Renal cortical epithelial cell (primary cell): ENCODE measurements at regions not wholly inside any gene's neighbourhood (a gene's known extent, or its start where the extent isn't known, plus 50 kb on each side); places are given as distances from the start of the nearest gene placed in this dataset.
"Not testable (repeated sequence)": the region's sequence is repeated elsewhere in the genome, so short reads cannot be mapped to it uniquely, and the experiment has no call there.

Source experiments
- DNase-seq: peaks from one replicate; pipeline ENCODE4 v3.0.0-alpha.2; 2011; ENCODE audit warnings: low read depth

DNA sequence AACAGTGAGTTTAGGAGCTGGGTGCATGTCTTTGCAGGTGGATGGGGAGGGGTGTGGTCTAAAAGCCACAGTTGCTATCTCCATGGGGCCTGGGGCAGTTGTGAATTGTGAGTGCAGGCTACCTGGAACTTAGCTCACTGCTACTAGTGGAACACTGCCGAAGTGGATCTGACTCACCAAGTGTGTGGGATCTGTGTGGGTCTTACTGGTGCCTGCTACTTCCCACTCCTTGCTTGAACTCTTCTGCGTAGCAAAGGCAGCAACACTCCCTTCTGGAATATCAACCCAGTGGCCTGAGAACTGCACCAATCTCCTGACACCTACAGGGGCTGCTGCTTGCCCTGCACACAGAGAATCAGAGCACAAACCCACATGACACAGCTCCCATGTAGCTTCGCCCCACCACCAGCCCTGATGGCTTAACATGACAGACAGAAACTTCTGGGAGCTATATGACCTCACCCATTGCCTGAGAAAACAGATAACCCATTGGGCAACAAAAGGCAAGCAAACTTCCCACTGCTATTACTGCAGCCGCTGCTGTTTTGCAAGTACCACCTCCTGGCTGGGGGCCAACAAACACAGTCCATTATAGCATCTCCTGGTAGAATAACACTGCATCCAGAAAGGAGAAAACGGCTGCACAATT lies 455.1 kb upstream of the DDX18 start:
- peak; percentile 66 for DNase-seq

DNA sequence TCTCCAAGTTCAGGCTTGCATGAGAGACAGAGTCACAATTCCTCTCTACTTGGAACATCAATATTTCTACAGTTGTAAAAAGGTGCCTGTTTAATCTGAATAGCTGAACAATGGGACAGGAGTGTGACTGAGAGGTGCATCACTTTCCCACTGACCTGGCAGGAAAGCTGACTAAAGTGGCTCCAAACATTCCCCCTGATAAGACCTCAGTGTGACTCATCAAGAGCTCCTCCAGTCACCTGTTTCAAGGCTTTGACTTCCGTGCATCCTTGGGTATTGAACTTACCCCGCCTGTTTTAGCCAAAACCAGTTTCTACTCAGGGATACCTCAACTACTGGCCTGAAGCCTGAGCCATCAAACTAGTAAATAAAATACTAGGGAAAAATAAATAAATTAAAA lies 453.9 kb upstream of the DDX18 start:
- peak; percentile 33 for DNase-seq

DNA sequence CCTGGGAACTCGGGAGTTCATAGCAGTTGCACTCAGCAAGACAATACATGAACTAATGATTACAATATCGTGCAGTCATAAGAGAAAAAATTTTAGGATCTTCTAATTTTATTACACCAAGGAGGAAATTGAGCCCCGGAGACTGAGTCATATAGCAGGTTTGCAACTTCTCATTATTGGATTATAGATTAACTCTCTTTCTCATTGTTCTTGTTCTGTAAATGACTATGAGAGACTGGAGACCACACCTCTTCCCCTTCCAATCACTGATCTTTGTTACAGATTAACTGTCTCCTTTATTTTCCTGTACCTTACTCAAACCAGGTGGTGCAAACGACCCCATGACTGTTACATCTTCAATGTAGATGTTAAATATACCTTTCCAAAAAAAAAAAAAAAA lies 435.8 kb upstream of the DDX18 start:
- peak; percentile 98 for DNase-seq

DNA sequence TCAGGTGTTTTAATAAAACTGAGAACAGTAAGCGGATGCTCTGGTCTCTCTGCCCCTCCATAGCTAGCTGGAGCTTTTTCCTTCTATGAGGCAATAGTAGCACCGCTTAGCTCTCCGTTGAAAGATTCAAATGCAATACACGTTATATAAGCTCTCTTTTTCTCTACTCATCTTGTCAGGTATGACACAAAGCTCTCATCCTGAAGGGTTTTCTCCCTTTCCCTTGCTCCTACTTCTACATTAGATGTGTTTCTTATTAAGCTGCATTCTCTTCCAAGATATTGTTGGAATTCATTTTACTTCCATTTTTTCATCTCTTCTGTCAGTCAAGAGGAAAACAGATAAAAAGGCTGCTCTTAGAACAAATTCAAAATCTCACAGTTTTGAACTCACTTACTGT lies 434.6 kb upstream of the DDX18 start:
- DNase-seq = no peak

DNA sequence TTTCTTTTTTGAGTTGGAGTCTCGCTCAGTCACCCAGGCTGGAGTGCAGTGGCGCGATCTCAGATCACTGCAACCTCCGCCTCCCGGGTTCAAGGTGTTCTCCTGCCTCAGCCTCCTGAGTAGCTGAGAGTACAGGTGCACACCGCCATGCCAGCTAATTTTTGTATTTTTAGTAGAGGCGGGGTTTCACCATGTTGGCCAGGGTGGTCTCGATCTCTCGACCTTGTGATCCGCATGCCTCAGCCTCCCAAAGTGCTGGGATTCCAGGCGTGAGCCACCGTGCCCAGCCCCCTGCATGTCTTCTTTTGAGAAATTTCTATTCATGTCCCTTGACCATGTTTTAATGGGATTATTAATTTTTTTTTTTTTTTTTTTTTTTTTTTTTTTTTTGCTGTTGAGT lies 430.5 kb upstream of the DDX18 start:
- DNase-seq = not testable (repeated sequence)

DNA sequence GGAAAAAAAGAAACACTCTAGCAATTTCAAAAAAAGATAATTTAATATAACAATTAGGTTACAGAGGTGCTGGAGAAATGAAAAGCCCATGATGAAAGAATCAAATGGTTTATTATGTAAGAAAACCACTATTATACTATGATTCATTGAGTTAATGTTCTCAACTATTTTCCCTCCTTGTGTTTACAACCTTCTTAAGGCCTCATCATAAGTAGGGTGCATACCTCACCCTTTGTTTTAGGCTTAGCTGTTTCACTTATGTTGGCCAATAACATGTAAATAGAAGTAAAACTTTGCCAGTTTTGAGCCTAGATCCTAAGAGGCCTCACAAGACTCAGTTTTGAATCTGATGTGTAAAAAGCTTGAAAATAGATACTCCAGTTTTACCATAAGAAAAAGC lies 418.3 kb upstream of the DDX18 start:
- DNase-seq = peak; percentile 97

DNA sequence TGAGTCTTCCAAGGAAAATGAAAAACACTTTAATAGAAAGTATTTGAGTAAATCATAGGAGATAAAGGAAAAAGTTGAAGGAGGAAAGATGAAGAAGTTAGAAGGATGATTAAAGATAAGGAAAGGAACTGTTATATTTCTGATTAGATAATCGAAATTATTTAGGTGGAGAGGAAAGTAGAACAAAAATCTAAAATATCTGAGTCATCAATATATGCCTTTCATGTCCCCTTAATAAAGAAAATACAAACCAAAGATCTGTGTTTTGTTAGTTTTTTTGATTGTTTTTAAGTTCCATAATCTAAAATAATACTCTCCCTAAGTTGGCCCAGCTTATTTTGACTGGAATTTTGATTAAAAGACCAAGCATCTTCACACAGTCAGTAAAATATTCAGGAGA lies 412.9 kb upstream of the DDX18 start:
- no peak for DNase-seq

DNA sequence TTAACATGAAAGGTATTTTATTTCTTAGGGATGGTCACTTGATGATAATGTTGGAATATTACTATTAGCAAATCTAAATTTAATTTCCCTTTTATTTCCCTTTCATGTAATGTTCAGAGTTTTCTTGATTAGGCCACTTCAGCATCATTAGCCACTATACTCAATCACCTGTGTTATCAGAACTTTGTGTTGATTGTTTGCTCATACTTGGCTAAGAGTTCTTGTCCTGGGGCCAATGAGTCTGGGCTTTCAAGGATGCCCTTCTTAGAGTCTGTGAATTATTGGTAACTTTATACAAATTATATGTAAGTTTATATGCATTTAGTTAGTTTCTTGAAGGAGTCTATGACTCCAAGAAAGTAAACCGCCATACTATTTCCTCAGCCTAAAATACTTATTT lies 408.0 kb upstream of the DDX18 start:
- DNase-seq = no peak

DNA sequence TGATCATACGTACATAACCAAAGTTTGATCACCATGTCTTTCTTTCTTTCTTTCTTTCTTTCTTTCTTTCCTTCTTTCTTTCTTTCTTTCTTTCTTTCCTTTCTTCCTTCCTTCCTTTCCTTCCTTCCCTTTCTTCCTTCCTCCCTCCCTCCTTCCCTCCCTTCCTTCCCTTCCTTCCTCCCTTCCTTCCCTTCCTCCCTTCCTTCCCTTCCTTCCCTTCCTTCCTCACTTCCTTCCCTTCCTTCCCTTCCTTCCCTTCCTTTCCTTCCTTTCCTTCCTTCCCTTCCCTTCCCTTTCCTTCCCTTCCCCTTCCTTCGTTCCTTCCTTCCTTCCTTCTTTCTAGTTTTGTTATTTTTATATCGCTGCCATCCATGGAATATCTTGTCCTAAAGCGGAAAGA lies 406.7 kb upstream of the DDX18 start:
- no peak for DNase-seq

DNA sequence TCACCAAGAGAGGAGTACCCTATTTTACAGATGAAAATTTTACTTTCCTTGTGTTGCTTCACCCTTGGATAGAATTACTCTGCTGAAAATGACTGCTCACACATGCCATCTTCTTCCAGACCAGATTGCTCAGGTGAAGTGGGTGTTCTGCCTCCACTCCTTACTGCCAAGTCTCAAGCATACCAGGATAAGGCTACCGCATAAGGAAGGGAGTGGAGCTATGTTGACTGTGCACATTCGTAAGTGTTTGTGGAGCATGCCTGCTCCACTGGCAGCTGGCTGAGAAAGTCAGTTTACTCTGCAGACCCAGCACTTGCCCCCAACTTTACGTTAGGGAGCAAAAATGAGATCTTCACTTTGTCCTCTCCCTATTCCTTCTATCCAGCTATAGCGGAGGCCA lies 405.0 kb upstream of the DDX18 start:
- no peak for DNase-seq

DNA sequence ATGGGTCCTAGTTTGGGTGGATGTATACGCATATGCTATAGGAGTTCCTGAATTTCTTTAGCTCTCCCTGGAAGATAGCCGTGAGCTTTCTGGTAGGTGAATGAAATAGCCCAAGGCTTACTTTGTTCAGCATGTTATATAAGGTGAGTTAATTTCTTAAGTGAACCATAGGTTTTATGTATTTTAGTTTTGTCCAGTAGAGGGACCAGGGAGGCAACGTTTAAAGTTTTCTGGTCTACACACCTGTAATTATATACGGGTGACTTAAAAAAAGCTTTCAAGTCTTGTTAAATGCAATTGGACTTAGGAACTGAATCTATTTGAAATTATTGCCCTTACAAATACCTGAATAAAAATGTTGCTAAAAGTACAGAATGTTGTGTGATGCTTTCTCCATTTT lies 402.5 kb upstream of the DDX18 start:
- DNase-seq = peak; percentile 21

DNA sequence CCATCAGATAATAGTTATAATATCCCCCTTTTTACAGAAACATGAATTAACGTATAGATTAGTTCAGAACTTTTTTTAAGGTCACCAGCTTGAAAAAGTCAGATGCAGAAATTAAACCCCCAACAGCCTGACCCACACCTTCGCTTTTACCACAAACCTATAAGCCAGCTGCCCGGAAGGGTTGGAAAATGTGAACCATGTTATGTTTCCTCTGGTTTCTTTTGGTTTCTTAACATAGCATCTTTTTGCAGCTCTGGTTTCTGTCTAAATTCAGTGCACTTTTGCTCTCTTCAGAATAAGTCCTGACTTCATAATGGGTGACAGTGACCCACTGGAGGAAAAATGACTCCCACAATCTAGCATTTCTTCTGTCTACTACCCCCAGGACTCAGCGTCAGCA lies 381.7 kb upstream of the DDX18 start:
- DNase-seq = no peak

DNA sequence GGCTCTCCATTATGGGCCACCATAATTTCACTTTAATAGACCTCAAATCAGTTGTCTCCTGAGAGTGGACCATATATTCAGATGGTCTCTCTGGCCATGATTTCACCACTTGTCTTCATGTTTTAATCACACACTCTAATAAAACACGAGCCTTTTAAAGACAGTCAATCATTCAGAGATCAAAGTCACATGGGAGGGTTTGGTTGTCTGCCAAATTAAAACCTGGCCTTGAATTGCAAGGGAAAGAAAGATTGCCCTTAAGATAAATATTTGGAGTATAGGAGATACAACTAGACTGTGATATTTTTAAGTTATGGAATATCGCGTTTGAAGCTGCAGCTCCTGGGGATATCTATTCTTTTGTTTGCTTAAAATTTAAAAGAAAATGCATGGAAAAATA lies 377.8 kb upstream of the DDX18 start:
- no peak for DNase-seq

DNA sequence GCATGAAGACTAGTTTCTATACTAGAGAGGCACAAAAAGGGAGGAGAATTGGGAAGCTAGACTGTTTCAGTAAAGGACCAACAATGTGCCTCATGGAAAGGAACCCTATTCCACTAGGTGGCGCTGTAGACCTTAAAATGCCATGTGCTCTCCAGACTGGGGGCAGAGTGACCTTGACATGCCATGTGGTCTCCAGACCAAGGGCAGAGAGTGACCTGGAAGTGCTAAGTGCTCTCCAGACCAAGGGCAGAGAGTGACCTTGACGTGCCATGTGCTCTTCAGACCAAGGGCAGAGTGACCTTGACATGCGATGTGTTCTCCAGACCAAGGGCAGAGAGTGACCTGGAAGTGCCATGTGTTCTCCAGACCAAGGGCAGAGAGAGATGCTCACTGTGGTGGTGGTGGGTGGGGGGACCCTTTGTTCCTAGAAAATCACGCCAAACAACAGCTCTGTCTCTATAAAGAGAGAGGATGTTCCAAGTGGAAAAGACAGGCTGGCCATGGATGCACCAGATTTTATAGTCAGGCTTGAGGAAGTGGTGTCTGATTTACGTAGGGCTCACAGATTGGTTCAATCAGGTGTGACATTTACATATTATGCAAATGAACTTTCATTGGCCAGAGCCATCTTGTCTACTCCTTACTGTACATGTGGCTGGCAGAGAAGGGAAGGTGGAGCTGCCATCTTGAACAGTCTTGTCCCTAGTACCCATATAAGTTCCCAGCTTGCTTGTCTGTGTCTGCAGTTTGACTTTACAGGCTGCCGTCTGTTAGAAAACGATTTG lies 344.0 kb upstream of the DDX18 start:
- peak; percentile 2 for DNase-seq

DNA sequence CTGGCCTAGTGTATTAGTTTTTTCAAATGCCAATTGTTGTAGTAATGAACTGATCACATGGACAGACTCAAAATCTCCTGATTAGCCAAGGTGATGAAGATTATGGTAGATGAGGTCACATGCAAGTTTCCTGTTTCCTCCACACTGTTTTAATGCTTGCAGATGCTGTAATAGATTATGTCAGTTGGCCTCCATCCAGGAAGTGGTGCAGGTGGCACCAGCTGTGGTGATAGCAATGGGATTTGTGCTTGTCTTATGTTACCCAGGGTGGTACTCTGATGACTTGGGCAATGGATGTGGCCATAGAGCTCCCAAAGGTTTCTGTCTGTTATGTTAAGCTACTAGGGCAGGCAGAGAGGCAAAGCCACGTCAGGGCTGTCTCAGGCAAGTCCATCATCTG lies 332.9 kb upstream of the DDX18 start:
- DNase-seq = no peak

DNA sequence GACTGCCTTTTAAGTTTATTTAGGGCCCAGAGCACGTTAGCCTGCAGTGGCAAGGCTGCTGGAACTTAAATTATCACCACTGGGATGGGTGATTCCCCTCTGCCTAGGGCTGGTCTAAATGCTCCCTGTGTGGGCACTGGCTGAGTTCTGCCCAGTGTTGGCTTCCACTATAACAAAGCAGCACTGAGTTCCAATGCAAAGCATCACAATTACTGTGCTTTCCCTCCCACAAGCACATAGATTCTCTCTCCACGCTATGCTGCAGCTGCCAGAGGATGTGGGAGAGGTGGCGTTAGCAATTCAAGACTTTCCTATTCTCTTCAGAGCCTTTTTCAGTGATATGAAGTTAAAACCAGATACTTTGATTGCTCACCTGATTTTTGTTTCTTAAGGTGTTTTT lies 328.9 kb upstream of the DDX18 start:
- DNase-seq = no peak

DNA sequence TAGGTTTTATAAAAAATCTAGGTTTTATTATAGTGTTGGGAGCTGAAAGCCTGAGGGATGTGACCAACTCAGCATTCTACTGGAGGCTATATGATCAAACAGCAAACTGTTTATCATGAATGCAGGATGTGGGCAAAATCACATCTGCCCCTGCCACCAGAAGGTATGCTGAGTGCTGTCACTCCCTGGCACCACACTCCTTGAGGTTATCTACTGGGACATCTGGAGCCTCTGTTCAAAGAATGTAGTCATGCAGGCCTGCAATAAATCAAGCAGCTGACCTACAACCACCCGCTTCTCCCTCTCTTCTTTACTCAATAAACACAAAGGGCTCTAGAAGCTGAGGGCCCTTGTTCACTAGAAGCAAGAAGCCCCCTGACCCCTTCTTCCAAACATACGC lies 328.4 kb upstream of the DDX18 start:
- no peak for DNase-seq

DNA sequence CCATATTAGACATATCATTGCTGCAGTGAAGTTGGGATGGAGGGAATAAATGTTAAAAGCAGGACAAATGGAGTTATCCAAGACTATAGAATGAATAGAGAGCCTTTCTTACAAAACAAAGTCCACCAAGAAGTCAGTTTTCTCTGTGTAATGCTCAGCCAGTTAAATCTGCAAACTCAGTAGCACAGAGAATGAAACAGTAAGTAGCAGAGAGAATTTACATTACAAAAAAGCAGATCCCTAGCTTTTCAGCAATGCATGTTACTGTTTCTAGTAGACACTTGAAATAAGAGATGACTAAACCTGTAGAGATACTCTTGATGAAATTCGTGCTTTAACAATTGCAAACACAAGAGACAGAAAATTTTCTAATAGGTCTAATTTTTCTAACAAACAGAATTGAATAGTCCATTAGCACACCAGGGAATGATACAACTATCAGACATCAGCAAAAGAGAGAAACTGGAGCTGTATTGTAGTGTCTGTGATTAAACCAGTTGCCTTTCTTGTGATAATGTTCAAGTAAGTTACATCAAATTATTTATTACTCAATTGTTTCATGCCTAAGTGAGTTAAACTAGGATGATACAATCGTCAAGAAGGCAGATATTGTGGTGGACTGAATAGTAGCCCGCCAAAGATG lies 322.2 kb upstream of the DDX18 start:
- no peak for DNase-seq

DNA sequence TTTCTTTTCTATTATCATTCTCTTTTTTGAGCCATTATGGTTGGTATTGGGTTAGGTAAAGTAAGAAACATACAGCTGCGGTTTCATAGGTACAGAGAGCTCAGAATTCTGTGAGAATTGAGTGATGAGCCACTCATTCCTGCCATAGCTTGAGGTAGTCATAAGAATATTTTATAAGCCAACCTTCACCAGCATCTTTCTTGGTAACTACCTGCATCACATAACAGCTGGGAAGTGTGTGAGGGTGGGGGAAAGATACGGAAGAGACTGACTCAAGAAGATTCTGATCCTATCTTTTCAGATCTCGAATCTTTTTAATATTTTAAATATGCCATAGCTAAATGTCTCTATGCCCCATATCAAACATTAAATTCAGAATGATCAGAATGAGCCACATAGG lies 313.8 kb upstream of the DDX18 start:
- DNase-seq = no peak

DNA sequence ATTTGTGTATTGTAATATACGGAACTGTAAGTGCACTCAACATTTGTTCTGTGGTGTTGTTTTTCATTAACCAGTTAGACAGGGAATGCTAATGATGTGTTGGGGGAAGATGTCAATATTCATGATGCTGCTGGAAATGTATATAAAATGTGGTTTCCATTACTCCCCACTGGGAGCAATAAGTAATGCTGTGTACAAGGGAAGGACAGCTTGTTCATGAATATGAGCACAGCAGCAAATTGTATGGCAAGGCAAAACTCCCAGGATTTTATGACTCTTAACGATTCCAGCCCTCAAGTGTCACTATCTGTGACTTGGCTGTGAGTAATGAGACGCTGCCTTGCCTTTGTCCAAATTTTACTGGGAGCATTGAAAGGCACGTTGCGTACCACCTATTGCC lies 312.4 kb upstream of the DDX18 start:
- no peak for DNase-seq

DNA sequence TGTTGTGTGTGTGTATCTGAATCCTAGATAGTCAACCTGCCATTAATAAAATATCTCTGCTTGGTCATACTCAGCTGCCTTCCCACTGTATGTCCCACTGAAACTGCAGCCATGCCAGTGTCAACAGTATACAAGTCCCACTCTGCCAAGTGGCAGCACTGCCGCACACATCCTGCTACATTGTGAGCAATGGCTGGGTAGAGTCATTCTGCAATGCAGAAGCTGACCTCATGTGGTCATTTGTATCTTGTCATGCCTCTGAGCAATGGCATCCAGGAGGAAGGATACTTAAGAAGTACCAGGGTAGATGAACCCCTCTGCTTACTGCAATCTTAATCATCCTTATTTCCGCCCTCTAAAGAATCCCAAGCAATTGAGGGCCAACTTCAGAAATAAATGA lies 302.2 kb upstream of the DDX18 start:
- DNase-seq = peak; percentile 16

DNA sequence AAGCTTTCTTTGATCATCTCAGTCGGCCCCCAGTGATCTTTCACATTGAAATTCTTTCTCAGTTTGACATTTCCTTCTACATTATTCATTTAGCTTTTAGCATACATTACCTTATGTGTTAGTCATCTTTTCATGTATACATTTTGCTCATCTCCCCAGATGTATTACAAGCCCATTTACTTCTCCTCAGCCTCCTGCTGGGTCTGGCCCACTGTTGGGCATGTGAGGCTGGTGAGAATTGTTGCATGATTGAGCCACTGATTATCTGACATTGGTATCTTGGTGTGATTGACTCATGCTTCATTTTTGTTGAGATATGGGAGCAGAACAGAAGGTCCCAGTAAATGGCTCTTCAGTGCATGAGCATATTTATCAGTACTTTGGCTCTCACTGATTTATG lies 300.1 kb upstream of the DDX18 start:
- no peak for DNase-seq

DNA sequence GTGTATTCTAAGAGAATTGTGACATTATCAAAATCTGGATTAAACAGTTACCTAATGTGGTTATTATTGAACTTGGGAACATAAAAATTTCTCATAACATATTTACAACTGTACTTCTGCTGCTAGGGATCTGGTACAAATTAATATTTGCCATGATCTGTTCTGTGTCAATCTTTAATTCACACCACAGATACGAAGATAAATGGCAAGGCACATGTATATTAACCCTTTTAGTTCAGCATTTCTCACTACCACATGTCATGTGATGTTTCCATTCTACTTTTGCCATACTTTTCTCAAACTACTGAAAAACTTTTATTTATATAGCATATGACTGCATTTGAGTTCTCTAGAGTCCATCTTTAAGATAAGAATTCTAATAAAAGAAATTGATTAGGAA lies 295.3 kb upstream of the DDX18 start:
- DNase-seq = no peak
